ENCODE measurements at regions not wholly inside any gene's neighbourhood (a gene's known extent, or its start where the extent isn't known, plus 50 kb on each side); places are given as distances from the start of the nearest gene placed in this dataset.

GRCh38 chr9:107605041-107605440 is 115.5 kb upstream of the KLF4 start:
- in situ Hi-C loops (cut with HindIII; ENCODE audit: low sequenced_read_pairs): no loop called here
- DNase-seq (ENCODE audit: low read depth): no peak
- TF ChIP-seq, protein P1, sequence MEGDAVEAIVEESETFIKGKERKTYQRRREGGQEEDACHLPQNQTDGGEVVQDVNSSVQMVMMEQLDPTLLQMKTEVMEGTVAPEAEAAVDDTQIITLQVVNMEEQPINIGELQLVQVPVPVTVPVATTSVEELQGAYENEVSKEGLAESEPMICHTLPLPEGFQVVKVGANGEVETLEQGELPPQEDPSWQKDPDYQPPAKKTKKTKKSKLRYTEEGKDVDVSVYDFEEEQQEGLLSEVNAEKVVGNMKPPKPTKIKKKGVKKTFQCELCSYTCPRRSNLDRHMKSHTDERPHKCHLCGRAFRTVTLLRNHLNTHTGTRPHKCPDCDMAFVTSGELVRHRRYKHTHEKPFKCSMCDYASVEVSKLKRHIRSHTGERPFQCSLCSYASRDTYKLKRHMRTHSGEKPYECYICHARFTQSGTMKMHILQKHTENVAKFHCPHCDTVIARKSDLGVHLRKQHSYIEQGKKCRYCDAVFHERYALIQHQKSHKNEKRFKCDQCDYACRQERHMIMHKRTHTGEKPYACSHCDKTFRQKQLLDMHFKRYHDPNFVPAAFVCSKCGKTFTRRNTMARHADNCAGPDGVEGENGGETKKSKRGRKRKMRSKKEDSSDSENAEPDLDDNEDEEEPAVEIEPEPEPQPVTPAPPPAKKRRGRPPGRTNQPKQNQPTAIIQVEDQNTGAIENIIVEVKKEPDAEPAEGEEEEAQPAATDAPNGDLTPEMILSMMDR (IDR thresholded peaks at IDR 0.05; ENCODE audit: low read depth, low read length, missing control alignments): no peak
- no peak overlapping the region for H3K4me3 ChIP-seq (ENCODE audit: low read depth, low read length)

- in situ Hi-C loops (cut with HindIII; ENCODE audit: low sequenced_read_pairs): no loop called here
- no peak overlapping the region for H3K4me3 ChIP-seq (ENCODE audit: low read depth, low read length)
- TF ChIP-seq, protein P1 (IDR thresholded peaks at IDR 0.05; ENCODE audit: low read depth, low read length, missing control alignments): no peak
- DNase-seq (ENCODE audit: low read depth): no peak
Measured at GRCh38 chr9:107603281-107603680, 113.7 kb upstream of the KLF4 start.

DNA sequence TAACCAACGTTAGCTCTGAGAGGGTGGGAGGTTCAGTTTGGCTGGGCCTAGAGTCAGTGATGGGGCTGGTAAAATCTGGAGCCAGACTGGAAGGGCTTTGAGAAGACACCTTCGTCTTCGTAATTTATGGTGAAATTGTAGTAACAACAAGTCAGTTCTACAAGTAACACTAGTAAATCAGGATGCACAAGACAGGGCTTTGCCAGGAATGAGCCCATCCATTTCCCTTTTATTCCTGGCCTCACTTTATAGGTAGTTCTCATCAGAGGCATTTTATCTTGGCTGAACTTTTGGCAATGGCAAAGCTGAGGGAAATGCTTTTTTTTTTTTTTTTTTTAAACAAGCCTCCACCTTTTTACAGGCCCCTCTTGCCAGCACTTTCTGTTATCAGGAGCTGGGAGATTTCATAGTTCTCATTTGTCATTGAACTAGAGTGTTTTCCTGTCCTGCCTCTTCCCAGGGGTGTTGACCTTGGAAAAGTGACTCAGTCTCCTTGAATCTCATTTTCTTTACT is 110.5 kb upstream of the KLF4 start:
- TF ChIP-seq, protein P1 (IDR thresholded peaks at IDR 0.05; ENCODE audit: low read depth, low read length, missing control alignments): no peak
- no peak overlapping the region for H3K4me3 ChIP-seq (ENCODE audit: low read depth, low read length)
- in situ Hi-C loops (cut with HindIII; ENCODE audit: low sequenced_read_pairs): no loop called here
- no peak for DNase-seq (ENCODE audit: low read depth)

- TF ChIP-seq, protein P1 (IDR thresholded peaks at IDR 0.05; ENCODE audit: low read depth, low read length, missing control alignments): no peak
- no peak for DNase-seq (ENCODE audit: low read depth)
- H3K4me3 ChIP-seq (ENCODE audit: low read depth, low read length): no peak overlapping the region
- in situ Hi-C loops (cut with HindIII; ENCODE audit: low sequenced_read_pairs): loop anchor here (5.0 kb wide), 1 partner anchor 45 kb away; no protein-coding TSS in a partner anchor
Measured at GRCh38 chr9:107597743-107598217, 108.2 kb upstream of the KLF4 start.

DNA sequence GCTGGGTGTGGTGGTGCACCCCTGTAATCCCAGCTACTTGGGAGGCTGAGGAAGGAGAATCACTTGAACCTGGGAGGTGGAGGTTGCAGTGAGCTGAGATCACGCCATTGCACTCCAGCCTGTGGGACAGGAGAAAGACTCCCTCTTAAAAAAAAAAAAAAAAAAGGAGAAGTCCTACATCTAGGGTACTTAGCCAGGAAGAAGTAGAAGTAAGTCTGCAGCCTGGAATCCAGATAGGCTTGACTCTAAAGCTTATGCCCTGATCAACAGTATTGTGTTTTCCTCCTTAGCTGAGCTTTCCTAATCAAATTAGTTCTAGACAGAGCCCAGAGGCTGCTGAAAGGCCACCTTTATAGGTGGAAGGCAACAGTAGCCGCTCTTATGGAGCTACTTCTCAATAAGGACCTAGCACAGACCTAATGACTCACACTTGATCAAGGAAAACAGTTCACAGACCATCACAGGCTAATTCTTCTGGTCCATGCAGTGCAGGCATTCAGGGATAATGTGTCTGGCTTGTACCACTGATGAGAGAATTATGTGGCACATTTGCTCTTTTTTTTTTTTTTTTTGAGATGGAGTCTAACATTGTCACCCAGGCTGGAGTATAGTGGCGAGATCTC is 105.5 kb upstream of the KLF4 start:
- in situ Hi-C loops (cut with HindIII; ENCODE audit: low sequenced_read_pairs): loop anchor here (5.0 kb wide), 1 partner anchor 43 kb away; no protein-coding TSS in a partner anchor
- no peak for DNase-seq (ENCODE audit: low read depth)
- TF ChIP-seq, protein P1 (IDR thresholded peaks at IDR 0.05; ENCODE audit: low read depth, low read length, missing control alignments): no peak
- no peak overlapping the region for H3K4me3 ChIP-seq (ENCODE audit: low read depth, low read length)

DNA sequence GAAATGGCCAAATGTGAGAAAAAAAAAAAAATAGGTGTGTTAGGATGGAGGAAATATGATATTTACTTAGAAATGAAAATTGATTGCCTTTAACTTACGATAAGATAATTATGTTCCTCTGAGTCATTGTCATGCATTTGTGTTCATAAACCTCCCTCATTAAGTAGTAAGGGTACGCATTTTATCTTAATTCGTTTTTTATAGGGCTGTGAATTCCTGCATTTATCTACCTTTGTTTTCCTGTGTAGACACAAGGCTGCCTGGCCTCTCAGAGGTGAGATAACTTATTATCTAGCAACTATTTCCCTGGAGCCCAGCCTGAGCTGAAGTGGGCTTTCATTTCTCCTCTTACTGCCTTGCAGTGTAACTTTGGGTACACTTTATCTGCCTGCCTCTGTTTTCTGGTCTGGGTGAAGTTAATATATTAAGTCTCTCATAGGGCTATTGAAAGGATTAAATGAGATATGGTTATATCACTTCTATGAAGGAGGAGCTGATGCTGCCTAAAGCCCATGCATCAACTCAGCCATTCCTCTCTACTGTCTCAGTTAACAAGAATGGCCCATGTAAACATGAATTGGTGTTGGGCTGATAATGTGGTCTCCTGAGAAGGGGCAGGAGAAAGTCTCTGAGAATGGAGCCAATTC is 103.8 kb upstream of the KLF4 start:
- in situ Hi-C loops (cut with HindIII; ENCODE audit: low sequenced_read_pairs): no loop called here
- DNase-seq (ENCODE audit: low read depth): no peak
- H3K4me3 ChIP-seq (ENCODE audit: low read depth, low read length): no peak overlapping the region
- TF ChIP-seq, protein P1 (IDR thresholded peaks at IDR 0.05; ENCODE audit: low read depth, low read length, missing control alignments): no peak

All from astrocyte of the cerebellum (primary cell).